T-helper 17 cell (primary cell): ENCODE measurements at regions not wholly inside any gene's neighbourhood (a gene's known extent, or its start where the extent isn't known, plus 50 kb on each side); places are given as distances from the start of the nearest gene placed in this dataset.

ENCODE experiments used
- ATAC-seq: fragments of 150-1000 bp; cut with Tn5 transposase; 2 replicates; pipeline ENCODE4 v1.10.0; 2021; ENCODE audit warnings: mild to moderate bottlenecking, moderate library complexity
- DNase-seq, 3 donors: peaks; one replicate each; pipeline versions ENCODE4 v3.0.0 to v3.0.0-alpha.2; 2020 to 2021
- H3K9me3 ChIP-seq: one replicate; pipeline ENCODE4 v1.7.0; 2013; ENCODE audit warnings: low read length, mild to moderate bottlenecking; ENCODE audit not compliant: control insufficient read depth, poor library complexity, severe bottlenecking
- H3K27ac Mint-ChIP-seq: one replicate; pipeline ENCODE4 v1.8.0; 2022; ENCODE audit warnings: mild to moderate bottlenecking, moderate library complexity, mixed read lengths
- H3K27me3 Mint-ChIP-seq: one replicate; pipeline ENCODE4 v1.8.0; 2022; ENCODE audit warnings: mixed read lengths
- H3K36me3 Mint-ChIP-seq: one replicate; pipeline ENCODE4 v1.8.0; 2022; ENCODE audit warnings: low read depth, mixed read lengths
- H3K4me1 Mint-ChIP-seq: one replicate; pipeline ENCODE4 v1.8.0; 2022; ENCODE audit warnings: mild to moderate bottlenecking, mixed read lengths
- H3K4me3 Mint-ChIP-seq: one replicate; pipeline ENCODE4 v1.8.0; 2022; ENCODE audit warnings: mild to moderate bottlenecking, moderate library complexity, mixed read lengths

GRCh38 chr15:88707771-88708654 is 69.2 kb downstream of the ISG20 start:
- no peak for DNase-seq
- Mint-ChIP-seq H3K27ac (no peak overlapping the region), H3K27me3 (peaks cover 77% of the 10 kb centered on the region), H3K36me3 (peaks cover 6% of the 10 kb centered on the region), H3K4me3 (no peak overlapping the region), H3K4me1 (peaks cover 13% of the 10 kb centered on the region)
- no peaks in the 10 kb centered on the region for H3K9me3 ChIP-seq
- no peak for ATAC-seq

- no peak for DNase-seq
- peaks cover 15% of the 10 kb centered on the region for H3K4me1 Mint-ChIP-seq
- no peaks in the 10 kb centered on the region for H3K9me3 ChIP-seq
- no peak overlapping the region for H3K27ac Mint-ChIP-seq
- no peak overlapping the region for H3K4me3 Mint-ChIP-seq
- peaks cover 8% of the 10 kb centered on the region for H3K36me3 Mint-ChIP-seq
- no peak for ATAC-seq
- peaks cover 81% of the 10 kb centered on the region for H3K27me3 Mint-ChIP-seq
Measured at GRCh38 chr15:88708655-88709054, 69.8 kb downstream of the ISG20 start.

- Mint-ChIP-seq H3K27ac (no peak overlapping the region), H3K27me3 (peaks cover 78% of the 10 kb centered on the region)
Measured at GRCh38 chr15:88710027-88710715, 71.4 kb downstream of the ISG20 start.

GRCh38 chr15:88711806-88712205 is 73.0 kb downstream of the ISG20 start:
- Mint-ChIP-seq H3K27me3 (peaks cover 71% of the 10 kb centered on the region), H3K4me3 (no peak overlapping the region), H3K4me1 (peaks cover 3% of the 10 kb centered on the region), H3K36me3 (peaks cover 3% of the 10 kb centered on the region), H3K27ac (no peak overlapping the region)
- DNase-seq (no peak), ATAC-seq (no peak)
- H3K9me3 ChIP-seq = no peaks in the 10 kb centered on the region

More at GRCh38 chr15:88710027-88710715, 71.4 kb downstream of the ISG20 start:
- no peaks in the 10 kb centered on the region for H3K9me3 ChIP-seq
- H3K36me3 Mint-ChIP-seq = peaks cover 8% of the 10 kb centered on the region
- peaks cover 10% of the 10 kb centered on the region for H3K4me1 Mint-ChIP-seq
- ATAC-seq = no peak
- H3K4me3 Mint-ChIP-seq = no peak overlapping the region
- DNase-seq = no peak

GRCh38 chr15:88714782-88715372 is 76.1 kb downstream of the ISG20 start:
- no peak for ATAC-seq
- DNase-seq = no peak
- peaks cover 3% of the 10 kb centered on the region for H3K36me3 Mint-ChIP-seq
- H3K4me3 Mint-ChIP-seq = no peak overlapping the region
- peaks cover 3% of the 10 kb centered on the region for H3K4me1 Mint-ChIP-seq
- H3K27ac Mint-ChIP-seq = no peak overlapping the region
- no peaks in the 10 kb centered on the region for H3K9me3 ChIP-seq
- peaks cover 61% of the 10 kb centered on the region for H3K27me3 Mint-ChIP-seq

GRCh38 chr15:88716543-88717381 is 77.9 kb downstream of the ISG20 start:
- H3K36me3 Mint-ChIP-seq = peaks cover 4% of the 10 kb centered on the region
- no peaks in the 10 kb centered on the region for H3K9me3 ChIP-seq

GRCh38 chr15:88717382-88718031 is 78.7 kb downstream of the ISG20 start:
- no peak overlapping the region for H3K4me3 Mint-ChIP-seq
- DNase-seq (no peak), ATAC-seq (no peak)
- no peak overlapping the region for H3K27ac Mint-ChIP-seq
- H3K27me3 Mint-ChIP-seq = peaks cover 65% of the 10 kb centered on the region
- no peaks in the 10 kb centered on the region for H3K9me3 ChIP-seq
- H3K4me1 Mint-ChIP-seq = peaks cover 5% of the 10 kb centered on the region
- peaks cover 4% of the 10 kb centered on the region for H3K36me3 Mint-ChIP-seq

More at GRCh38 chr15:88716543-88717381, 77.9 kb downstream of the ISG20 start:
- Mint-ChIP-seq H3K4me1 (peaks cover 5% of the 10 kb centered on the region), H3K4me3 (no peak overlapping the region), H3K27ac (no peak overlapping the region), H3K27me3 (peaks cover 64% of the 10 kb centered on the region)
- DNase-seq = no peak
- no peak for ATAC-seq

- Mint-ChIP-seq H3K27ac (no peak overlapping the region), H3K4me1 (peaks cover 2% of the 10 kb centered on the region)
Measured at GRCh38 chr15:88718731-88719130, 79.9 kb downstream of the ISG20 start.

GRCh38 chr15:88719654-88720053 is 80.8 kb downstream of the ISG20 start:
- peaks cover 2% of the 10 kb centered on the region for H3K4me1 Mint-ChIP-seq
- no peaks in the 10 kb centered on the region for H3K9me3 ChIP-seq
- H3K36me3 Mint-ChIP-seq = peaks cover 2% of the 10 kb centered on the region
- H3K27ac Mint-ChIP-seq = no peak overlapping the region
- no peak for DNase-seq
- peaks cover 53% of the 10 kb centered on the region for H3K27me3 Mint-ChIP-seq
- H3K4me3 Mint-ChIP-seq = no peak overlapping the region
- no peak for ATAC-seq

More at GRCh38 chr15:88718731-88719130, 79.9 kb downstream of the ISG20 start:
- Mint-ChIP-seq H3K27me3 (peaks cover 59% of the 10 kb centered on the region), H3K36me3 (peaks cover 2% of the 10 kb centered on the region), H3K4me3 (no peak overlapping the region)
- DNase-seq (no peak), ATAC-seq (no peak)
- no peaks in the 10 kb centered on the region for H3K9me3 ChIP-seq

- Mint-ChIP-seq H3K36me3 (peaks cover 2% of the 10 kb centered on the region), H3K4me1 (no peaks in the 10 kb centered on the region), H3K27ac (no peak overlapping the region), H3K4me3 (no peak overlapping the region), H3K27me3 (peaks cover 30% of the 10 kb centered on the region)
- H3K9me3 ChIP-seq = no peaks in the 10 kb centered on the region
- DNase-seq (no peak), ATAC-seq (no peak)
Measured at GRCh38 chr15:88725305-88726210, 77.7 kb upstream of the ACAN start.

- ATAC-seq = no peak
- no peak overlapping the region for H3K4me3 Mint-ChIP-seq
- no peak for DNase-seq
- H3K36me3 Mint-ChIP-seq = peaks cover 2% of the 10 kb centered on the region
- H3K4me1 Mint-ChIP-seq = no peaks in the 10 kb centered on the region
- peaks cover 16% of the 10 kb centered on the region for H3K27me3 Mint-ChIP-seq
- no peak overlapping the region for H3K27ac Mint-ChIP-seq
- H3K9me3 ChIP-seq = no peaks in the 10 kb centered on the region
Measured at GRCh38 chr15:88727439-88727838, 75.8 kb upstream of the ACAN start.
